Endodermal cell (in vitro differentiated cells): ENCODE measurements at regions not wholly inside any gene's neighbourhood (a gene's known extent, or its start where the extent isn't known, plus 50 kb on each side); places are given as distances from the start of the nearest gene placed in this dataset.

ENCODE experiments used
- DNase-seq: peaks from one replicate; pipeline ENCODE4 v3.0.0-alpha.2; 2017
- H3K27ac ChIP-seq: 2 replicates; pipeline ENCODE4 v1.5.1; 2013; ENCODE audit warnings: mild to moderate bottlenecking, low read depth, low read length, moderate library complexity
- H3K27me3 ChIP-seq: 2 replicates; pipeline ENCODE4 v1.6.1; 2013; ENCODE audit warnings: mild to moderate bottlenecking, low read length, moderate library complexity; ENCODE audit not compliant: insufficient read depth, control insufficient read depth, poor library complexity, severe bottlenecking
- H3K36me3 ChIP-seq: 2 replicates; pipeline ENCODE4 v1.7.0; 2013; ENCODE audit warnings: mild to moderate bottlenecking, low read length, moderate library complexity; ENCODE audit not compliant: control insufficient read depth, insufficient read depth
- H3K4me1 ChIP-seq: one replicate; pipeline ENCODE4 v1.7.0; 2013; ENCODE audit warnings: low read length; ENCODE audit not compliant: control insufficient read depth, insufficient read depth
- H3K4me3 ChIP-seq: 2 replicates; pipeline ENCODE4 v1.5.1; 2013; ENCODE audit warnings: mild to moderate bottlenecking, low read length, moderate library complexity
- H3K9ac ChIP-seq: 2 replicates; pipeline ENCODE4 v1.6.1; 2013; ENCODE audit warnings: mild to moderate bottlenecking, low read length, moderate library complexity; ENCODE audit not compliant: poor library complexity, severe bottlenecking; ENCODE audit errors: extremely low read depth
- H3K9me3 ChIP-seq: 2 replicates; pipeline ENCODE4 v1.6.1; 2013; ENCODE audit warnings: mild to moderate bottlenecking, low read length, moderate library complexity; ENCODE audit not compliant: control insufficient read depth
- H3K27ac Mint-ChIP-seq: 2 replicates; pipeline ENCODE4 v1.8.0; 2020; ENCODE audit warnings: mixed read lengths
- H3K27me3 Mint-ChIP-seq: 2 replicates; pipeline ENCODE4 v1.8.0; 2021; ENCODE audit warnings: mild to moderate bottlenecking, mixed read lengths; ENCODE audit not compliant: insufficient read depth
- H3K36me3 Mint-ChIP-seq: 2 replicates; pipeline ENCODE4 v1.8.0; 2020; ENCODE audit warnings: low read depth, mixed read lengths
- H3K4me1 Mint-ChIP-seq: 2 replicates; pipeline ENCODE4 v1.8.0; 2020; ENCODE audit warnings: mixed read lengths
- H3K4me3 Mint-ChIP-seq: 2 replicates; pipeline ENCODE4 v1.8.0; 2020; ENCODE audit warnings: mild to moderate bottlenecking, moderate library complexity, mixed read lengths
- H3K9me3 Mint-ChIP-seq: 2 replicates; pipeline ENCODE4 v1.8.0; 2020; ENCODE audit warnings: mild to moderate bottlenecking, mixed read lengths
- WGBS, 2 experiments: methylation state at CpG; one replicate each; pipeline versions ENCODE4 v1.1.5 to v1.1.7; 2013; ENCODE audit warnings: missing lambda C conversion rate in 2 of 2, mixed read lengths in 1 of 2; ENCODE audit not compliant: insufficient coverage in 1 of 2, insufficient read length in 1 of 2; 5-methylcytosine and 5-hydroxymethylcytosine counted together
- TF ChIP-seq, protein P1 (sequence below): fragments of 200-600 bp; sonication (generic); conservative IDR thresholded peaks from 2 replicates; pipeline ENCODE4 v1.5.0; 2021; ENCODE audit warnings: antibody characterized with exemption, mild to moderate bottlenecking

DNA sequence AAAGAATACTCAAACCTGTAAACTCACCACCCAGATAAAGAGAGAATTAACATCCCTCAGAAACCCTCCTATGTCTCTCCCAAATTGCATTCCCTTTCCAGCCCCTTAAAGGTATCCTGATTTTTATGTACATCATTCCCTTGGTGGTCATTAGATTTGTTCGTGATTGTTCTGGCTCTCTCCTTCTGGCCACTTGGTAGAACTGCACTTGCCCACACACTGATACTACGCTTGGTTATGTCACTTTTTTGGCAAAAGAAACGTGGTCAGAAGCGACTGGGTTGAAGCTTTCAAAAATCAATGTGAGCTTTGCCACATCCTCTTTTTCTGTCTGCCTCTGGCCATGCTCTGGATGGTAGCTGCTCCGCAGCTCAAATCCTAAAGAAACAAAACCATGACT is 76.3 kb downstream of the KRTAP19-8 start:
- no peaks in the 10 kb centered on the region for H3K27me3 ChIP-seq
- H3K36me3 ChIP-seq, result no peaks in the 10 kb centered on the region
- 79 to 86% methylated on average over 5 of the region's 5 CpGs for WGBS, 2 experiments
- H3K4me3 Mint-ChIP-seq, result no peak overlapping the region
- no peak overlapping the region for H3K9ac ChIP-seq
- no peaks in the 10 kb centered on the region for H3K9me3 Mint-ChIP-seq
- TF ChIP-seq, protein P1, sequence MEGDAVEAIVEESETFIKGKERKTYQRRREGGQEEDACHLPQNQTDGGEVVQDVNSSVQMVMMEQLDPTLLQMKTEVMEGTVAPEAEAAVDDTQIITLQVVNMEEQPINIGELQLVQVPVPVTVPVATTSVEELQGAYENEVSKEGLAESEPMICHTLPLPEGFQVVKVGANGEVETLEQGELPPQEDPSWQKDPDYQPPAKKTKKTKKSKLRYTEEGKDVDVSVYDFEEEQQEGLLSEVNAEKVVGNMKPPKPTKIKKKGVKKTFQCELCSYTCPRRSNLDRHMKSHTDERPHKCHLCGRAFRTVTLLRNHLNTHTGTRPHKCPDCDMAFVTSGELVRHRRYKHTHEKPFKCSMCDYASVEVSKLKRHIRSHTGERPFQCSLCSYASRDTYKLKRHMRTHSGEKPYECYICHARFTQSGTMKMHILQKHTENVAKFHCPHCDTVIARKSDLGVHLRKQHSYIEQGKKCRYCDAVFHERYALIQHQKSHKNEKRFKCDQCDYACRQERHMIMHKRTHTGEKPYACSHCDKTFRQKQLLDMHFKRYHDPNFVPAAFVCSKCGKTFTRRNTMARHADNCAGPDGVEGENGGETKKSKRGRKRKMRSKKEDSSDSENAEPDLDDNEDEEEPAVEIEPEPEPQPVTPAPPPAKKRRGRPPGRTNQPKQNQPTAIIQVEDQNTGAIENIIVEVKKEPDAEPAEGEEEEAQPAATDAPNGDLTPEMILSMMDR, result peak; percentile 72
- no peaks in the 10 kb centered on the region for H3K27me3 Mint-ChIP-seq
- peak; percentile 52 for DNase-seq
- H3K27ac ChIP-seq, result no peak overlapping the region
- H3K4me1 Mint-ChIP-seq, result no peaks in the 10 kb centered on the region
- no peaks in the 10 kb centered on the region for H3K9me3 ChIP-seq
- no peak overlapping the region for H3K4me3 ChIP-seq
- no peak overlapping the region for H3K27ac Mint-ChIP-seq
- no peaks in the 10 kb centered on the region for H3K4me1 ChIP-seq
- no peaks in the 10 kb centered on the region for H3K36me3 Mint-ChIP-seq

DNA sequence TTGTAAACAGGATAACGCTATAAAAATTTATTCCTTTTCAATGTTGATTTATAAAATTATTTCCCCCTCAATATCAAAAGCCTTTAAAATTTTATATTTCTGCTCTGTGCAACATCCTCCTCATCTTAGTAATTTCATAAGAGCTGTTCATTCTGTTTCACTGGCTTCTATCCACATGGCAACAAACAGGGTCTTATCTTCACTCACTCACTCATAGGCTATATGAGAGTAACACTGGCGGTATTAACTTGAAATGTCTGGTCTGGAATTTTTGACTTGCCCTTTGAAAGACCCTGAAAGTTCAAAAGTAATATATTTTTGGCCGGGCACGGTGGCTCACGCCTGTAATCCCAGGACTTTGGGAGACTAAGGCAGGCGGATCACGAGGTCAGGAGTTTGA is 77.4 kb upstream of the KRTAP11-1 start:
- Histone ChIP-seq H3K27ac (no peak overlapping the region), H3K9ac (no peak overlapping the region), H3K4me1 (no peaks in the 10 kb centered on the region), H3K9me3 (no peaks in the 10 kb centered on the region), H3K36me3 (no peaks in the 10 kb centered on the region), H3K4me3 (no peak overlapping the region), H3K27me3 (no peaks in the 10 kb centered on the region)
- H3K27ac Mint-ChIP-seq, result no peak overlapping the region
- no peaks in the 10 kb centered on the region for H3K9me3 Mint-ChIP-seq
- no peak overlapping the region for H3K4me3 Mint-ChIP-seq
- DNase-seq, result no peak
- no peaks in the 10 kb centered on the region for H3K4me1 Mint-ChIP-seq
- no peaks in the 10 kb centered on the region for H3K36me3 Mint-ChIP-seq
- no peaks in the 10 kb centered on the region for H3K27me3 Mint-ChIP-seq
- 94 to 95% methylated on average over 3 to 6 of the region's 7 CpGs for whole genome bisulfite sequencing, 2 experiments
- TF ChIP-seq, protein P1, result no peak

DNA sequence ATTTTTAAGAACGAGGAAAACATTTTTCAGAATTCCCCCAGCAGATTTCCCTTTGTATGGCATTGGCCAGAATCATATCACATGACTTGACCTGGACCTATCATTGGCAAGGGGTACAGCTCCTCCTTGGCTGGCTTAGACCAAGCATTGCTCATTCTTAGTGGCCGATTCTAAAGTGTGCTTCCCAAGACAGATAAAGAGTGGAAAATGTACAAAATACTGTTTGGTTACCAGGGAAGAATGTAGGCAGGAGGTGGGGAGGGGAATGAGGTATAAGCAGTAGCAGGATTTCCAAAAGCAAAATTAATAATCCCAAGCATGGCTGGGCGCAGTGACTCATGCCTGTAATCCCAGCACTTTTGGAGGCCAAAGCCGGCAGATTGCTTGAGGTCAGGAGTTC is 75.6 kb upstream of the KRTAP11-1 start:
- no peaks in the 10 kb centered on the region for H3K36me3 Mint-ChIP-seq
- no peak overlapping the region for H3K4me3 ChIP-seq
- no peaks in the 10 kb centered on the region for H3K9me3 Mint-ChIP-seq
- no peaks in the 10 kb centered on the region for H3K4me1 ChIP-seq
- no peaks in the 10 kb centered on the region for H3K27me3 ChIP-seq
- H3K4me3 Mint-ChIP-seq, result no peak overlapping the region
- WGBS, 2 experiments, result 89 to 93% methylated on average over 3 to 4 of the region's 4 CpGs
- H3K27ac ChIP-seq, result no peak overlapping the region
- no peaks in the 10 kb centered on the region for H3K36me3 ChIP-seq
- DNase-seq, result no peak
- no peak overlapping the region for H3K27ac Mint-ChIP-seq
- H3K9ac ChIP-seq, result no peak overlapping the region
- TF ChIP-seq, protein P1, result no peak
- no peaks in the 10 kb centered on the region for H3K9me3 ChIP-seq
- no peaks in the 10 kb centered on the region for H3K27me3 Mint-ChIP-seq
- H3K4me1 Mint-ChIP-seq, result no peaks in the 10 kb centered on the region
